Gastrocnemius medialis (tissue), 4 donors: ENCODE measurements at regions not wholly inside any gene's neighbourhood (a gene's known extent, or its start where the extent isn't known, plus 50 kb on each side); places are given as distances from the start of the nearest gene placed in this dataset.

Experiments used
- ATAC-seq, 2 donors: fragments of 150-250 bp; one replicate each; pipeline ENCODE4 v1.9.1; 2016
- DNase-seq, 2 donors: peaks; one replicate each; pipeline ENCODE4 v3.0.0-alpha.2; 2019
- H3K27ac ChIP-seq, 4 donors: fragments of 200-600 bp; sonication (generic); 1 replicate in 1 of 4; 2 replicates in 3 of 4; pipeline ENCODE4 v1.5.1; 2016 to 2018; ENCODE audit warnings: mild to moderate bottlenecking in 2 of 4, moderate library complexity in 1 of 4
- H3K27me3 ChIP-seq, 3 donors: fragments of 200-600 bp; sonication (generic) in 2 of 3; 1 replicate in 1 of 3; 2 replicates in 2 of 3; pipeline versions ENCODE4 v1.5.1 to v1.6.0; 2016 to 2019; ENCODE audit warnings: mild to moderate bottlenecking in 1 of 3, moderate library complexity in 1 of 3
- H3K36me3 ChIP-seq, 2 donors: fragments of 200-600 bp; sonication (generic) in 1 of 2; one replicate each; pipeline ENCODE4 v1.5.1; 2017 to 2018
- H3K4me1 ChIP-seq, 2 donors: fragments of 200-600 bp; sonication (generic) in 1 of 2; one replicate each; pipeline ENCODE4 v1.5.1; 2016 to 2017; ENCODE audit warnings: mild to moderate bottlenecking in 2 of 2
- H3K4me3 ChIP-seq, 4 donors: fragments of 200-600 bp; sonication (generic) in 3 of 4; 1 replicate in 1 of 4; 2 replicates in 3 of 4; pipeline ENCODE4 v1.5.1; 2016 to 2019; ENCODE audit warnings: mild to moderate bottlenecking in 2 of 4
- H3K9me3 ChIP-seq, 3 donors: fragments of 200-600 bp; sonication (generic) in 2 of 3; 1 replicate in 1 of 3; 2 replicates in 2 of 3; pipeline ENCODE4 v1.5.1; 2016 to 2019
- POLR2A ChIP-seq, 2 donors: fragments of 450-650 bp; IDR thresholded peaks; one replicate each; pipeline ENCODE4 v1.6.1; 2017; ENCODE audit warnings: antibody characterized with exemption in 2 of 2, mild to moderate bottlenecking in 2 of 2, moderate library complexity in 2 of 2
- in situ Hi-C, 4 donors: fragments of 200-750 bp; cut with MboI; loops; one replicate each; pipeline versions ENCODE4 v1.15.0 to v1.8.0; 2017; ENCODE audit warnings: low sequenced_read_pairs in 4 of 4
- intact Hi-C: fragments of 100-400 bp; cut with DNase I; formaldehyde crosslinking; loops from one replicate; pipeline ENCODE4 v1.15.1; 2023; ENCODE audit warnings: low total_unique reads
- TF ChIP-seq, protein P1 (sequence below), 5 experiments: fragments of 450-650 bp in 3 of 5; fragments of 200-600 bp in 2 of 5; sonication (generic) in 2 of 5; IDR thresholded peaks in 4 of 5; conservative IDR thresholded peaks in 1 of 5; 1 replicate in 4 of 5; 2 replicates in 1 of 5; pipeline ENCODE4 v1.5.1; 2016 to 2019; ENCODE audit warnings: antibody characterized with exemption in 5 of 5, mild to moderate bottlenecking in 3 of 5, moderate library complexity in 3 of 5

DNA sequence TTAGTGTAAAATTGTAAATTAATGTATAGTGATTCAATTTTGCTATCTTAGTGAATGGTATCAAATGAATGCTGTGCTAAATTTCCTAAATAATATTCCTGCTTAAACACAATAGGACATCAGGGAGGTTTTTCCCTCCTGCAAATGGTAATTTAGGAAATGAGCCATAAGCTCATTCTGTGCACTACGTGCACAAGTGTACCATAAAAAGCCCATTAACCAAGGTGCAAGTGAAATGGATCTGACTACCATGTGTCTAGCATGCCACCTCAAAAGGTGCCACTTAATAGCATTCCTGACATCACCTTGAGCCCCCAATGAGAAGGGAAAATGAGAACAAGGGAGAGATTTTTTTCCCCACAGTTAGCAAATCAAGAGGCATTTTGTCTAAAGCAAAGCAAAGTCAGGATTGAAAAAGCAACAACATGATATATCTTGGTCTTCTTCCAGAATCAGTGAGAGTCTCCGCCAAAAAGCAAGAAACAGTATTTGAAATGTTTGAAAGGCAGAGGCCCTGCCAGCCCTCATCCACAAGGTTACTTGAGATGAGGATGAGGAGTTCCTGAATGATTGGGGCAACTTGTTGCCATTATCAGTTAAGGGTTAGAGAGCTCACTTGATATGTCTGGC is 334.2 kb upstream of the RSPO3 start:
- H3K27ac ChIP-seq, result no peak overlapping the region
- H3K36me3 ChIP-seq, result no peaks in the 10 kb centered on the region
- in situ Hi-C loops (no loop called here), intact Hi-C loops (no loop called here)
- no peaks in the 10 kb centered on the region for H3K4me1 ChIP-seq
- TF ChIP-seq, protein P1, sequence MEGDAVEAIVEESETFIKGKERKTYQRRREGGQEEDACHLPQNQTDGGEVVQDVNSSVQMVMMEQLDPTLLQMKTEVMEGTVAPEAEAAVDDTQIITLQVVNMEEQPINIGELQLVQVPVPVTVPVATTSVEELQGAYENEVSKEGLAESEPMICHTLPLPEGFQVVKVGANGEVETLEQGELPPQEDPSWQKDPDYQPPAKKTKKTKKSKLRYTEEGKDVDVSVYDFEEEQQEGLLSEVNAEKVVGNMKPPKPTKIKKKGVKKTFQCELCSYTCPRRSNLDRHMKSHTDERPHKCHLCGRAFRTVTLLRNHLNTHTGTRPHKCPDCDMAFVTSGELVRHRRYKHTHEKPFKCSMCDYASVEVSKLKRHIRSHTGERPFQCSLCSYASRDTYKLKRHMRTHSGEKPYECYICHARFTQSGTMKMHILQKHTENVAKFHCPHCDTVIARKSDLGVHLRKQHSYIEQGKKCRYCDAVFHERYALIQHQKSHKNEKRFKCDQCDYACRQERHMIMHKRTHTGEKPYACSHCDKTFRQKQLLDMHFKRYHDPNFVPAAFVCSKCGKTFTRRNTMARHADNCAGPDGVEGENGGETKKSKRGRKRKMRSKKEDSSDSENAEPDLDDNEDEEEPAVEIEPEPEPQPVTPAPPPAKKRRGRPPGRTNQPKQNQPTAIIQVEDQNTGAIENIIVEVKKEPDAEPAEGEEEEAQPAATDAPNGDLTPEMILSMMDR (IDR thresholded peaks at IDR 0.05 in 4 of 5, conservative IDR thresholded peaks at IDR 0.05 in 1 of 5), result no peak
- TF ChIP-seq POLR2A (IDR thresholded peaks at IDR 0.05), result no peak
- H3K9me3 ChIP-seq, result no peaks in the 10 kb centered on the region
- ATAC-seq (no peak), DNase-seq (no peak)
- no peak overlapping the region for H3K4me3 ChIP-seq
- H3K27me3 ChIP-seq, result no peaks in the 10 kb centered on the region

DNA sequence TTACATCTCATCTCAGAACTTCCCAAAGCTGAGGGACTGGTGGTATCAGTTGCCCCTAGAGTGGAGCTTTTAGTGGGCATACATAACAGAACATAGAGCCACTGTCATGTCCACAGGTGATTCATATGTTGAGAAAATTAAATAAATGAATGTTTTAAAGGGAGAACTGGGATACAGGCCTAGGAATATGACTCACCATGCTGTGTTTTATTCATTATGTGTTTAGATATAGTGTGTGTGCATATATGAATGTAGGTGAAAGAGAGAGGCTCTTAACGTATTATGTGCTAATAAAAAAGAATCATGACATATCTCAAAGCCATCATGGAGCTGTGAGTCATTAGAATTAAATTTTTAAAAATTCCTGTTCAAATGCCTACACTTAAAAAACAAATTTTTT is 332.2 kb upstream of the RSPO3 start:
- Histone ChIP-seq H3K36me3 (no peaks in the 10 kb centered on the region), H3K4me3 (no peak overlapping the region), H3K9me3 (no peaks in the 10 kb centered on the region), H3K27ac (no peak overlapping the region), H3K4me1 (no peaks in the 10 kb centered on the region), H3K27me3 (no peaks in the 10 kb centered on the region)
- in situ Hi-C loops (no loop called here), intact Hi-C loops (no loop called here)
- TF ChIP-seq, protein P1 (IDR thresholded peaks at IDR 0.05 in 4 of 5, conservative IDR thresholded peaks at IDR 0.05 in 1 of 5), result no peak
- DNase-seq (no peak), ATAC-seq (no peak)

DNA sequence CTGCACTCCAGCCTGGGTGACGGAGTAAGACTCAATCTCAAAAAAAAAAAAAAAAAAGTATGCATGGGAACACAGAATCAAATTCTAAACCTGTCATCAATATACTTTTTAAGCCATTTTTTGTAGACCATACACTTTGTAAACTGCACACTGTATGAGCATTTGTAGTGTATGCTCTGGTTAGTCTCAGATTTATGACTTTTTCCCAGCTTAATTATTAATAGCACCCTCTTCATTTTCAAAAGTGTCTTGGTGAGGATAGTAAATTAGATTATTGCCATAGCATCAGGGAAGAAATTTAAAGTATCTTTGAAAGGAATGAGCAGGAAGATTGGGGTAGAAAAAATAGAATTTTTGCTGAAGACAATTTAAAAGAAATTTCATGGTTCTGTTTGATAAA is 330.8 kb upstream of the RSPO3 start:
- Histone ChIP-seq H3K27ac (no peak overlapping the region), H3K27me3 (no peaks in the 10 kb centered on the region), H3K4me3 (no peak overlapping the region), H3K9me3 (no peaks in the 10 kb centered on the region), H3K4me1 (no peaks in the 10 kb centered on the region), H3K36me3 (no peaks in the 10 kb centered on the region)
- DNase-seq (no peak), ATAC-seq (no peak)
- intact Hi-C loops, result no loop called here
- TF ChIP-seq, protein P1 (IDR thresholded peaks at IDR 0.05 in 4 of 5, conservative IDR thresholded peaks at IDR 0.05 in 1 of 5), result no peak
- no peak for TF ChIP-seq POLR2A (IDR thresholded peaks at IDR 0.05)
- in situ Hi-C loops, result no loop called here

DNA sequence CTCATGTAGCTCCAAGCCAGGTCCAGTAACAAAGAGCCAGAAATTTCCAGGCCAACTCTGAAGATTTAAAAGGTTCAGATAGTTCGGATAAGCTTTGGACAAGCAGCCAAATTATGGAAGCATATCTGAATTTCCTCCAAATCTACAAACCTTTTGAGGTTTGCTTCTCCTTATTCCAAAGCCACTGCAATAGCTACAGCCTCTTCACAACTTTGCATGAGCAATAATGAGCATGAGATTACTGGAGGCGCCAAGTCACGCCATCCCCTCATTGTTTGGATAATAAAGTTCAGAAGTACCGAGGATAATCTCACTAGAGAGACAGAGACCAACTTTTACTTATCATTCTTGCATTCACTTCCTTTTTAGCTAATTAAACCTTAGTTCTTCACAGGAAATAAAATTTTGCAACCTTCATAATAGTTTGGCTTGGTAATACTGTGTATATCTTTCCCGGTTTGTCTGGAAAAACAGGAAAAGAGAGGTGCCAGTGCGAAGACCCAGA is 329.6 kb upstream of the RSPO3 start:
- Histone ChIP-seq H3K27me3 (no peaks in the 10 kb centered on the region), H3K4me3 (no peak overlapping the region), H3K27ac (no peak overlapping the region), H3K4me1 (no peaks in the 10 kb centered on the region), H3K9me3 (no peaks in the 10 kb centered on the region), H3K36me3 (no peaks in the 10 kb centered on the region)
- ATAC-seq, result no peak
- no peak for DNase-seq
- intact Hi-C loops, result no loop called here
- no peak for TF ChIP-seq POLR2A (IDR thresholded peaks at IDR 0.05)
- TF ChIP-seq, protein P1 (IDR thresholded peaks at IDR 0.05 in 4 of 5, conservative IDR thresholded peaks at IDR 0.05 in 1 of 5), result no peak
- in situ Hi-C loops, result no loop called here
